ENCODE measurements at regions not wholly inside any gene's neighbourhood (a gene's known extent, or its start where the extent isn't known, plus 50 kb on each side); places are given as distances from the start of the nearest gene placed in this dataset.

- 67 to 78% methylated on average over 7 of the region's 7 CpGs for WGBS, 2 donors
- Histone ChIP-seq H3K4me3 (no peak overlapping the region), H3K4me1 (no peaks in the 10 kb centered on the region), H3K9me3 (no peaks in the 10 kb centered on the region), H3K36me3 (ENCODE audit: low read depth, missing control alignments) (no peaks in the 10 kb centered on the region), H3K27me3 (no peaks in the 10 kb centered on the region), H3K27ac (no peak overlapping the region)
- intact Hi-C loops (cut with DNase I; ENCODE audit: low total_unique reads): no loop called here
- no peak for TF ChIP-seq CTCF (IDR thresholded peaks at IDR 0.05)
- no peak for TF ChIP-seq POLR2A (IDR thresholded peaks at IDR 0.05)
- no peak for DNase-seq
Observed at GRCh38 chrX:6614506-6614905, 79.6 kb upstream of the VCX3A start.

- 57 to 62% methylated on average over 4 of the region's 4 CpGs for WGBS, 2 donors
- DNase-seq: no peak
- TF ChIP-seq CTCF (IDR thresholded peaks at IDR 0.05) (no peak), POLR2A (IDR thresholded peaks at IDR 0.05) (no peak)
Observed at GRCh38 chrX:6599230-6599860, 64.4 kb upstream of the VCX3A start.

More at GRCh38 chrX:6599230-6599860, 64.4 kb upstream of the VCX3A start:
- Histone ChIP-seq H3K4me1 (no peaks in the 10 kb centered on the region), H3K36me3 (ENCODE audit: low read depth, missing control alignments) (no peaks in the 10 kb centered on the region), H3K9me3 (no peaks in the 10 kb centered on the region), H3K27me3 (no peaks in the 10 kb centered on the region), H3K4me3 (no peak overlapping the region), H3K27ac (no peak overlapping the region)
- intact Hi-C loops (cut with DNase I; ENCODE audit: low total_unique reads): no loop called here

Measured in testis (tissue), 2 donors.